ENCODE measurements at regions not wholly inside any gene's neighbourhood (a gene's known extent, or its start where the extent isn't known, plus 50 kb on each side); places are given as distances from the start of the nearest gene placed in this dataset.
"Not testable (repeated sequence)": the region's sequence is repeated elsewhere in the genome, so short reads cannot be mapped to it uniquely, and the experiment has no call there.

GRCh38 chr5:53287573-53287972, 178.0 kb upstream of the MOCS2 start:
- DNase-seq (ENCODE audit: insufficient read length) (no peak), FAIRE-seq (no peak)
- TF ChIP-seq POLR2A (IDR thresholded peaks at IDR 0.05; ENCODE audit: low read depth, low read length) (no peak), TAF1 (IDR thresholded peaks at IDR 0.05; ENCODE audit: borderline replicate concordance, low read depth, low read length) (no peak), POLR2AphosphoS5 (IDR thresholded peaks at IDR 0.05; ENCODE audit: low read depth, low read length) (no peak)

- DNase-seq (ENCODE audit: insufficient read length) (no peak), FAIRE-seq (no peak)
- TF ChIP-seq POLR2A (IDR thresholded peaks at IDR 0.05; ENCODE audit: low read depth, low read length): no peak
- no peak for TF ChIP-seq POLR2AphosphoS5 (IDR thresholded peaks at IDR 0.05; ENCODE audit: low read depth, low read length)
- no peak for TF ChIP-seq TAF1 (IDR thresholded peaks at IDR 0.05; ENCODE audit: borderline replicate concordance, low read depth, low read length)
Measured at GRCh38 chr5:53288511-53288910, 179.0 kb upstream of the MOCS2 start.

DNA sequence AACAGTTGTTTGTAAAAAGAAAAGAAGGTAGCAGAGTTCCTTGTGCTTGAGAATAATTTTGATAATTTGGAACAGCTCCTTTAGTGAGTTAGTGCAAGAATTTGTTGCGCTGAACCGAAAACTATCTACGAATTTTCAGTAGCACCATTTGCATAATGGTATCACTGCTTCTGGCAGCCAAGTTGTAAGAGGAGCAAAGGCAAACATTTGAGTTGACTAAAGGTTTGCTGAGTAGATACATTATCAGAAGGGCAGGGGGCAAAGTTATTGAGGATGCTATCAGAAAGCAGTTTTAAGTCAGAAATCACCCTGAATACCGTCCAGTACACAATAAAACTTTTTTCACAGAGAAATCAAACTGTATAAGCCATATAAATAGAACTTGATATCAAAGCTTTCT, 181.5 kb upstream of the MOCS2 start:
- no peak for DNase-seq (ENCODE audit: insufficient read length)
- TF ChIP-seq TAF1 (IDR thresholded peaks at IDR 0.05; ENCODE audit: borderline replicate concordance, low read depth, low read length) (no peak), POLR2A (IDR thresholded peaks at IDR 0.05; ENCODE audit: low read depth, low read length) (no peak), POLR2AphosphoS5 (IDR thresholded peaks at IDR 0.05; ENCODE audit: low read depth, low read length) (no peak)
- FAIRE-seq: no peak

DNA sequence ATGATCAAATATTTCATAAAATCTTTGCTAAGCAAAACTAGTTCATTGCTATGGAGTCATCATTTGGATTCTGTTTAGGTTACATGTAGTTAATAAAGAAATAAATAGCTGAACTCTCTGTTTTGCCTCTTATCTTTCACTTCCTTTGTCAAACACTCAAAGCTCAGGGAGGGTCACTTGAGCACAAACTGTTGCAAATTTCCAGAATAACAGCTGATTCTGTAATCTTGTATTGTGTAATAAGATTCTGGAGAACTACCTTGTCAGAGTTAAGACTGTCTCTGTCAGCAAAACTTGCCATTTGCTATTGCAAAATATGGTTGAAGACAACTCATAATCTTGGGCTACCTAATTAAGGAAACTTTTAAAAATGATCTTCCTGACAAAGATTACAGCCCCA, 182.0 kb upstream of the MOCS2 start:
- TF ChIP-seq POLR2AphosphoS5 (IDR thresholded peaks at IDR 0.05; ENCODE audit: low read depth, low read length) (no peak), TAF1 (IDR thresholded peaks at IDR 0.05; ENCODE audit: borderline replicate concordance, low read depth, low read length) (no peak), POLR2A (IDR thresholded peaks at IDR 0.05; ENCODE audit: low read depth, low read length) (no peak)
- DNase-seq (ENCODE audit: insufficient read length) (no peak), FAIRE-seq (no peak)

DNA sequence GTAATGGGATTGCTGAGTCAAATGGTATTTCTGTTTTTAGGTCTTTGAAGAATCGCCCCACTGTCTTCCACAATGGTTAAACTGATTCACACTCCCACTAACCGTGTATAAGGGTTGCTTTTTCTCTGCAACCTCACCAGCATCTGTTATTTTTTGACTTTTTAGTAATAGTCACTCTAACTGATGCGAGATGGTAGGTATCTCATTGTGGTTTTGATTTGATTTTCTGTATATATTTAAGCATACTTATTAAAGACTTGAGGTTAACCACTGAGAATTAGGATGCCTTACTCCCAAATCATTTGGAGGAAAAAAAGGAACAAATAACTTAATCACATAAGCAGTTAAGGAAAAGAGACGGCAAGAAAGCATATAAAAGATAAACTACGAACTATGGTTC, 181.6 kb upstream of the FST start:
- TF ChIP-seq POLR2AphosphoS5 (IDR thresholded peaks at IDR 0.05; ENCODE audit: low read depth, low read length): no peak
- no peak for TF ChIP-seq POLR2A (IDR thresholded peaks at IDR 0.05; ENCODE audit: low read depth, low read length)
- no peak for TF ChIP-seq TAF1 (IDR thresholded peaks at IDR 0.05; ENCODE audit: borderline replicate concordance, low read depth, low read length)
- DNase-seq (ENCODE audit: insufficient read length) (no peak), FAIRE-seq (no peak)

DNA sequence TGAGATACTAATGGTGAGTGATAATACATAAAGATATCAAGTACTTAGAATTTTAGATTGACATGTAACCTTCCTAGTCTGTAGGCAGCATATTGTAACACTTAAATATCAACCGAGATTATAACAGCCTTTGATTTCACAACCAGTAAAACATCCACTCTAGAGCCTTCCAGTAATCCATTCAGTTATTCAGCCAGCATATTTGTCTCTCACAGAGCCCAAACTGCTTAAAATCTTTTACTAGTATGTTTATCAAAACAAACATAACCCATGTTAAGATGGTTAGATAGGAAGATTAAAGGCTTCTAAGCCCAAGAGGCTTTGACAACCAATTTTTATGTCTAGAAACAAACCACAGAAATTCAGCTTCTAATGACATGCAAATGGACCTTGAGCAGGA, 177.9 kb upstream of the FST start:
- DNase-seq (ENCODE audit: insufficient read length) (no peak), FAIRE-seq (no peak)
- TF ChIP-seq POLR2A (IDR thresholded peaks at IDR 0.05; ENCODE audit: low read depth, low read length) (no peak), TAF1 (IDR thresholded peaks at IDR 0.05; ENCODE audit: borderline replicate concordance, low read depth, low read length) (no peak), POLR2AphosphoS5 (IDR thresholded peaks at IDR 0.05; ENCODE audit: low read depth, low read length) (no peak)

DNA sequence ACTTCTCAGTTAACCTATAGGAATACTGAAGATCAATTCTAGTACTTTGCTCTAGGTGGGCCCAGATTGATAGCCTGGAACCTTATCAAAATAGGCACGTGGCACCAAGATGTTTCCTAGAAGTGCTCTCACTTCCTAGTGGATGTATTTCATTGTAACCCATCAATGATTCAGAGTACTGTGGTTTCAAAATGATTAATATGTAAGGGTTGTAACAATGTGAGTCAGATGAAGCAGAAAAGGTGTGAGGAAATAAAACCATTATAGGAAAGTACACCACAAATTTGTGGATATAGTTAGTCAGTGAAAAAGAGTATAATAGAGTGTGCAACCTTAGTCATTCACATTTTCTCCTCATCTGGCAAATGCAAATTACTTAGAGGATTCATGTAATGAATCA, 177.3 kb upstream of the FST start:
- DNase-seq (ENCODE audit: insufficient read length) (no peak), FAIRE-seq (no peak)
- TF ChIP-seq TAF1 (IDR thresholded peaks at IDR 0.05; ENCODE audit: borderline replicate concordance, low read depth, low read length) (no peak), POLR2A (IDR thresholded peaks at IDR 0.05; ENCODE audit: low read depth, low read length) (no peak), POLR2AphosphoS5 (IDR thresholded peaks at IDR 0.05; ENCODE audit: low read depth, low read length) (no peak)

DNA sequence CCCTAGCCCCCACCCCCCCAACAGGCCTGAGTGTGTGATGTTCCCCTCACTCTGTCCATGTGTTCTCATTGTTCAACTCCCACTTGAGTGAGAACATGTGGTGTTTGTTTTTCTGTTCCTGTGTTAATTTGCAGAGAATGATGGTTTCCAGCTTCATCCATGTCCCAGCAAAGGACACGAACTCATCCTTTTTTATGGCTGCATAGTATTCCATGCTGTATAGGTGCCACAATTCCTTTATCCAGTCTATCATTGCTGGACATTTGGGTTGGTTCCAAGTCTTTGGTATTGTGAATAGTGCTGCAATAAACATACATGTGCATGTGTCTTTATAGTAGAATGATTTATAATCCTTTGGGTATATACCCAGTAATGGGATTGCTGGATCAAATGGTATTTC, 175.1 kb upstream of the FST start:
- not testable (repeated sequence) for FAIRE-seq; DNase-seq (ENCODE audit: insufficient read length)

- no peak for FAIRE-seq
- no peak for DNase-seq (ENCODE audit: insufficient read length)
- no peak for TF ChIP-seq POLR2A (IDR thresholded peaks at IDR 0.05; ENCODE audit: low read depth, low read length)
- TF ChIP-seq TAF1 (IDR thresholded peaks at IDR 0.05; ENCODE audit: borderline replicate concordance, low read depth, low read length): no peak
- TF ChIP-seq POLR2AphosphoS5 (IDR thresholded peaks at IDR 0.05; ENCODE audit: low read depth, low read length): no peak
Measured at GRCh38 chr5:53309653-53310052, 170.8 kb upstream of the FST start.

- TF ChIP-seq POLR2AphosphoS5 (IDR thresholded peaks at IDR 0.05; ENCODE audit: low read depth, low read length) (no peak), TAF1 (IDR thresholded peaks at IDR 0.05; ENCODE audit: borderline replicate concordance, low read depth, low read length) (no peak), POLR2A (IDR thresholded peaks at IDR 0.05; ENCODE audit: low read depth, low read length) (no peak)
- DNase-seq (ENCODE audit: insufficient read length) (no peak), FAIRE-seq (no peak)
Measured at GRCh38 chr5:53311681-53312080, 168.7 kb upstream of the FST start.

DNA sequence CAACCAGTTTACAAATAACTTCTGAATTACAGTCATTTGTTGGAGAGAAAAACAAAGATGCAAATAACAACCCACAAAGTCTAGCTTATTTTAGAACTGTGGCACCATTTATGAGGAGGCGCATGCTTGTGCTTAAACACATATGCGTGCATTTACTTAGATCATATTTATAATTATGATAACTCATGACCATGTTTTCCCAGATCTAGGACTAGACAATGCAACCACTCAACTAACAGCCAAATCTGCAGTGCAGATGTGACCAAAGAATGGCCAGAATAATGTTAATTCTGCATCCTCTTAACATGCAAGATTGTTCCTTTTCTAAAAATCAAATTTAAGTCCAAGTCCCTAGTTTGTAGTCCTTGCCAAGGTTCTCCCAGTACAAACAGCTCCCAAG, 167.3 kb upstream of the FST start:
- FAIRE-seq (no peak), DNase-seq (ENCODE audit: insufficient read length) (no peak)
- TF ChIP-seq POLR2AphosphoS5 (IDR thresholded peaks at IDR 0.05; ENCODE audit: low read depth, low read length) (no peak), POLR2A (IDR thresholded peaks at IDR 0.05; ENCODE audit: low read depth, low read length) (no peak), TAF1 (IDR thresholded peaks at IDR 0.05; ENCODE audit: borderline replicate concordance, low read depth, low read length) (no peak)

DNA sequence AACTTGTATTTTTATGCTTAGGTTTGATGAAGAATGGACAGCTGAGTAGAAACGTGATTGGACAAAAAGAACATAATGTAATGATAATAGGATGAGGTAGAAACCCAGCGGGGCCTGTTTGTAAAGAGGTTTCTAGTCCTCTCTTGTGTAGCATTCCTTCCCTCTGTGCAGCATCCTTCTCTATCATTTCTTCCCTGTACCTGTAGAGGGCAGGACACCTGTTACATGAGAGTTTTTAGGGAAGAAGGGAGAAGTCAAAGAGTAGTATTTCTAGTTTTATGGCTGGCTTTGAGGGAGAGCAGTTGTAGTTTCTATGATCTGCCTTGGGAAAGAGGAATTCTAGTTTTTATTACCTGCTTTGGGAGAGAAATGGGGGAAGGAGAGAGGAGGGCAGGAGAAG, 162.1 kb upstream of the FST start:
- TF ChIP-seq TAF1 (IDR thresholded peaks at IDR 0.05; ENCODE audit: borderline replicate concordance, low read depth, low read length) (no peak), POLR2A (IDR thresholded peaks at IDR 0.05; ENCODE audit: low read depth, low read length) (no peak), POLR2AphosphoS5 (IDR thresholded peaks at IDR 0.05; ENCODE audit: low read depth, low read length) (no peak)
- FAIRE-seq (no peak), DNase-seq (ENCODE audit: insufficient read length) (no peak)

DNA sequence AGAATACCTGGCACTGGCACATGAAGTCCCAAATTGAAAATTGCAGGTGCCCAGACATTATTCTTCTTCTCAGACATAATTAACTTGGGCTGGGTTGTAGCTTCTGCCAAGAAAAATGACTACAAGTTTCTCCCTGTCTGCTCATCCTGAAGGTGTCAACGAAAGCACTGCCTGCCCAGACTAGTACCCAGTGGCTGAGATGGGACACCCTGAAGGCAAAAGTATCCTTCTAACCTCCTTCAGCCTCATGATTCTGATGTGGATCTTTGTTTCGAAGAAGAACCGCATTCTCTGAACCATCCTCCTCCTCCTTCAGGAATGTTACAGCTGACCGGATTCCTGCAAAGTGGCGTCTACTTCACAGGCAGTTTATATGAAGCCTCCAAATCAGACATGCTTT, 161.1 kb upstream of the FST start:
- TF ChIP-seq POLR2A (IDR thresholded peaks at IDR 0.05; ENCODE audit: low read depth, low read length): no peak
- TF ChIP-seq TAF1 (IDR thresholded peaks at IDR 0.05; ENCODE audit: borderline replicate concordance, low read depth, low read length): no peak
- no peak for TF ChIP-seq POLR2AphosphoS5 (IDR thresholded peaks at IDR 0.05; ENCODE audit: low read depth, low read length)
- FAIRE-seq (no peak), DNase-seq (ENCODE audit: insufficient read length) (no peak)
